ENCODE measurements at regions not wholly inside any gene's neighbourhood (a gene's known extent, or its start where the extent isn't known, plus 50 kb on each side); places are given as distances from the start of the nearest gene placed in this dataset.

- Histone ChIP-seq H2BK15ac (ENCODE audit: low read depth, low read length) (no peak overlapping the region), H2BK5ac (ENCODE audit: insufficient read length, low read length) (no peak overlapping the region), H4K20me1 (ENCODE audit: control insufficient read depth, insufficient read depth, insufficient read length) (no peaks in the 10 kb centered on the region), H2BK120ac (ENCODE audit: low read depth, low read length, poor library complexity, severe bottlenecking) (no peak overlapping the region), H4K5ac (ENCODE audit: insufficient read length, low read depth, low read length) (no peak overlapping the region), H3K27me3 (ENCODE audit: insufficient read depth, low read length) (no peaks in the 10 kb centered on the region), H3K9me3 (ENCODE audit: control insufficient read depth, low read depth, low read length) (no peaks in the 10 kb centered on the region), H3K14ac (ENCODE audit: insufficient read depth, low read length) (no peak overlapping the region), H3K23me2 (ENCODE audit: insufficient read length, low read depth, low read length, poor library complexity, severe bottlenecking) (no peaks in the 10 kb centered on the region), H4K8ac (replicated peaks; ENCODE audit: insufficient read length, low read depth, low read length) (no peak overlapping the region), H4K91ac (ENCODE audit: insufficient read length, low read depth, low read length) (no peak overlapping the region), H3K9ac (ENCODE audit: extremely low read depth, insufficient read length, low read length) (no peak overlapping the region), H3K18ac (ENCODE audit: insufficient read length, low read depth, low read length) (no peak overlapping the region), H3K23ac (ENCODE audit: insufficient read length, low read depth, low read length) (no peak overlapping the region), H3K56ac (ENCODE audit: insufficient read length, low read depth, low read length) (no peak overlapping the region), H3K27ac (ENCODE audit: insufficient read length, low read depth, low read length) (no peak overlapping the region), H2AK5ac (ENCODE audit: insufficient read length, low read length) (no peak overlapping the region), H3K4ac (ENCODE audit: low read depth, low read length) (no peak overlapping the region), H2AFZ (ENCODE audit: low read length) (no peak overlapping the region), H3K4me1 (ENCODE audit: insufficient read depth, low read length) (no peaks in the 10 kb centered on the region; the same call in 1 of the 2 replicates), H2BK12ac (ENCODE audit: insufficient read length, low read depth, low read length) (no peak overlapping the region), H3K4me2 (ENCODE audit: insufficient read depth, insufficient read length, low read length) (no peak overlapping the region), H2BK20ac (ENCODE audit: low read depth, low read length, poor library complexity, severe bottlenecking) (no peak overlapping the region), H3K79me1 (ENCODE audit: insufficient read depth, low read depth, low read length, poor library complexity, severe bottlenecking) (no peaks in the 10 kb centered on the region), H3K79me2 (ENCODE audit: insufficient read depth, low read length) (no peaks in the 10 kb centered on the region), H3T11ph (ENCODE audit: low read length) (no peak overlapping the region)
- no peaks in the 10 kb centered on the region for H3K36me3 Mint-ChIP-seq (ENCODE audit: insufficient read depth in 1 of 3, low read depth in 3 of 3)
- H3K4me1 Mint-ChIP-seq = peaks cover 7 to 9% of the 10 kb centered on the region in 2 experiments
- DNase-seq = no peak
- no peaks in the 10 kb centered on the region; the same call in 1 of the 2 replicates for H3K27me3 Mint-ChIP-seq (ENCODE audit: low read depth)
- H3K9me3 Mint-ChIP-seq = no peaks in the 10 kb centered on the region
- TF ChIP-seq CTCF (conservative IDR thresholded peaks at IDR 0.05) = no peak
- WGBS (ENCODE audit: extremely low coverage, insufficient read length, low lambda C conversion rate) = no CpG with 5 or more reads among the region's 2 CpGs
- no peak overlapping the region for H3K4me3 Mint-ChIP-seq
- H3K27ac Mint-ChIP-seq = no peak overlapping the region
Measured at GRCh38 chr6:16827627-16828026, 66.4 kb upstream of the ATXN1 start.
